ENCODE measurements at regions not wholly inside any gene's neighbourhood (a gene's known extent, or its start where the extent isn't known, plus 50 kb on each side); places are given as distances from the start of the nearest gene placed in this dataset.

GRCh38 chr7:47147213-47147631 lies 434.7 kb downstream of the TNS3 start:
- no peak for DNase-seq (ENCODE audit: low spot score)

GRCh38 chr7:47145982-47146381 lies 435.9 kb downstream of the TNS3 start:
- no peak for DNase-seq (ENCODE audit: low spot score)

GRCh38 chr7:47145186-47145725 lies 436.7 kb downstream of the TNS3 start:
- no peak for DNase-seq (ENCODE audit: low spot score)

GRCh38 chr7:47143339-47143738 lies 438.6 kb downstream of the TNS3 start:
- DNase-seq (ENCODE audit: low spot score), result no peak

GRCh38 chr7:47142867-47143175 lies 439.1 kb downstream of the TNS3 start:
- no peak for DNase-seq (ENCODE audit: low spot score)

- DNase-seq (ENCODE audit: low spot score), result no peak
These were observed 439.6 kb downstream of the TNS3 start for GRCh38 chr7:47142169-47142866.

GRCh38 chr7:47132471-47132870 lies 449.4 kb downstream of the TNS3 start:
- DNase-seq (ENCODE audit: low spot score), result no peak

GRCh38 chr7:47128700-47129099 lies 453.2 kb downstream of the TNS3 start:
- DNase-seq (ENCODE audit: low spot score), result no peak

GRCh38 chr7:47125529-47125928 lies 456.4 kb downstream of the TNS3 start:
- DNase-seq (ENCODE audit: low spot score), result no peak

GRCh38 chr7:47119261-47119865 lies 462.5 kb downstream of the TNS3 start:
- DNase-seq (ENCODE audit: low spot score), result no peak

- no peak for DNase-seq (ENCODE audit: low spot score)
These were observed 477.7 kb downstream of the TNS3 start for GRCh38 chr7:47104206-47104549.

GRCh38 chr7:47103498-47104205 lies 478.3 kb downstream of the TNS3 start:
- DNase-seq (ENCODE audit: low spot score), result no peak

- DNase-seq (ENCODE audit: low spot score), result no peak
These were observed 479.5 kb downstream of the TNS3 start for GRCh38 chr7:47102331-47102841.

- peak; percentile 72 for DNase-seq (ENCODE audit: low spot score)
These were observed 481.0 kb downstream of the TNS3 start for GRCh38 chr7:47100817-47101435.

- no peak for DNase-seq (ENCODE audit: low spot score)
These were observed 481.6 kb downstream of the TNS3 start for GRCh38 chr7:47100148-47100816.

GRCh38 chr7:47097431-47097830 lies 484.5 kb downstream of the TNS3 start:
- DNase-seq (ENCODE audit: low spot score), result no peak

- DNase-seq (ENCODE audit: low spot score), result no peak
These were observed 486.0 kb downstream of the TNS3 start for GRCh38 chr7:47095946-47096345.

- DNase-seq (ENCODE audit: low spot score), result no peak
These were observed 487.4 kb downstream of the TNS3 start for GRCh38 chr7:47094462-47094861.

GRCh38 chr7:47093320-47094234 lies 488.3 kb downstream of the TNS3 start:
- DNase-seq (ENCODE audit: low spot score), result no peak

- no peak for DNase-seq (ENCODE audit: low spot score)
These were observed 489.6 kb downstream of the TNS3 start for GRCh38 chr7:47092336-47092735.

GRCh38 chr7:47091141-47091540 lies 490.8 kb downstream of the TNS3 start:
- no peak for DNase-seq (ENCODE audit: low spot score)
